ENCODE measurements at regions not wholly inside any gene's neighbourhood (a gene's known extent, or its start where the extent isn't known, plus 50 kb on each side); places are given as distances from the start of the nearest gene placed in this dataset.

- TF ChIP-seq CTCF (conservative IDR thresholded peaks at IDR 0.05; ENCODE audit: low read depth, low read length) (no peak), EZH2 (IDR thresholded peaks at IDR 0.05; ENCODE audit: borderline replicate concordance, low read depth, low read length, poor library complexity, severe bottlenecking) (no peak)
Measured at GRCh38 chr3:182116386-182116785, 404.7 kb downstream of the SOX2 start.
